ENCODE measurements at regions not wholly inside any gene's neighbourhood (a gene's known extent, or its start where the extent isn't known, plus 50 kb on each side); places are given as distances from the start of the nearest gene placed in this dataset.
"Not testable (repeated sequence)": the region's sequence is repeated elsewhere in the genome, so short reads cannot be mapped to it uniquely, and the experiment has no call there.

- not testable (repeated sequence) for H3K36me3 ChIP-seq, H3K4me3 ChIP-seq
These were observed 653.4 kb downstream of the TGIF2LX start for GRCh38 chrX:90575155-90575554.

DNA sequence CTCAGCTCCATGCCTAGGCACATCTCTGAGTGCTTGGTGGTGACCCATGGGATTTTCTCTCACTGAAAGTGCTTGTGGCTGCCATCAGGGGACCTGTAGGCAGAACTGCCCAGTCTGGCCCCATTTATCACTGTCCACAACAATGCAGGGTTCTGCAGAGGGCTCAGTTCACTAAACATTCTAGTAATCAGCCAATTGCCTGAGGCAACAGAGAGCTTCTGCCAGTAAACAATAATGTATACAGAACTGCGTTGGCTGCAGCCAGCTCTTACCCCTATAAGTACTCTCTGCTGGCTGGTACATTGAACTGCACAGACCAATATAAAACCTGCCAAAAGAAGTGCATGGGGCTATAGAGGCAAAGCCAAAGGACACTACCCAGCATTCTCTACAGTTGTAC, 680.2 kb downstream of the TGIF2LX start:
- H3K4me3 ChIP-seq; H3K27me3 ChIP-seq; H3K27ac ChIP-seq; H3K9me3 ChIP-seq (ENCODE audit: low read depth); H3K36me3 ChIP-seq; H3K4me1 ChIP-seq (ENCODE audit: low read depth); DNase-seq (ENCODE audit: low read depth in 1 of 2, low spot score in 1 of 2): not testable (repeated sequence)

More at GRCh38 chrX:90575155-90575554, 653.4 kb downstream of the TGIF2LX start:
- H3K27ac ChIP-seq; H3K4me1 ChIP-seq (ENCODE audit: low read depth); DNase-seq (ENCODE audit: low read depth in 1 of 2, low spot score in 1 of 2); H3K9me3 ChIP-seq (ENCODE audit: low read depth); H3K27me3 ChIP-seq: not testable (repeated sequence)

GRCh38 chrX:90605736-90606135, 684.0 kb downstream of the TGIF2LX start:
- not testable (repeated sequence) for DNase-seq (ENCODE audit: low read depth in 1 of 2, low spot score in 1 of 2); H3K36me3 ChIP-seq; H3K4me1 ChIP-seq (ENCODE audit: low read depth); H3K27ac ChIP-seq; H3K9me3 ChIP-seq (ENCODE audit: low read depth); H3K4me3 ChIP-seq; H3K27me3 ChIP-seq

GRCh38 chrX:90617710-90618325, 696.1 kb downstream of the TGIF2LX start:
- Histone ChIP-seq H3K36me3 (no peaks in the 10 kb centered on the region), H3K4me3 (no peak overlapping the region), H3K9me3 (ENCODE audit: low read depth) (no peaks in the 10 kb centered on the region), H3K4me1 (ENCODE audit: low read depth) (no peaks in the 10 kb centered on the region), H3K27ac (no peak overlapping the region), H3K27me3 (no peaks in the 10 kb centered on the region)
- TF ChIP-seq, protein P1, sequence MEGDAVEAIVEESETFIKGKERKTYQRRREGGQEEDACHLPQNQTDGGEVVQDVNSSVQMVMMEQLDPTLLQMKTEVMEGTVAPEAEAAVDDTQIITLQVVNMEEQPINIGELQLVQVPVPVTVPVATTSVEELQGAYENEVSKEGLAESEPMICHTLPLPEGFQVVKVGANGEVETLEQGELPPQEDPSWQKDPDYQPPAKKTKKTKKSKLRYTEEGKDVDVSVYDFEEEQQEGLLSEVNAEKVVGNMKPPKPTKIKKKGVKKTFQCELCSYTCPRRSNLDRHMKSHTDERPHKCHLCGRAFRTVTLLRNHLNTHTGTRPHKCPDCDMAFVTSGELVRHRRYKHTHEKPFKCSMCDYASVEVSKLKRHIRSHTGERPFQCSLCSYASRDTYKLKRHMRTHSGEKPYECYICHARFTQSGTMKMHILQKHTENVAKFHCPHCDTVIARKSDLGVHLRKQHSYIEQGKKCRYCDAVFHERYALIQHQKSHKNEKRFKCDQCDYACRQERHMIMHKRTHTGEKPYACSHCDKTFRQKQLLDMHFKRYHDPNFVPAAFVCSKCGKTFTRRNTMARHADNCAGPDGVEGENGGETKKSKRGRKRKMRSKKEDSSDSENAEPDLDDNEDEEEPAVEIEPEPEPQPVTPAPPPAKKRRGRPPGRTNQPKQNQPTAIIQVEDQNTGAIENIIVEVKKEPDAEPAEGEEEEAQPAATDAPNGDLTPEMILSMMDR (IDR thresholded peaks at IDR 0.05; ENCODE audit: low read depth, low read length) = no peak
- DNase-seq (ENCODE audit: low read depth in 1 of 2, low spot score in 1 of 2) = no peak

DNA sequence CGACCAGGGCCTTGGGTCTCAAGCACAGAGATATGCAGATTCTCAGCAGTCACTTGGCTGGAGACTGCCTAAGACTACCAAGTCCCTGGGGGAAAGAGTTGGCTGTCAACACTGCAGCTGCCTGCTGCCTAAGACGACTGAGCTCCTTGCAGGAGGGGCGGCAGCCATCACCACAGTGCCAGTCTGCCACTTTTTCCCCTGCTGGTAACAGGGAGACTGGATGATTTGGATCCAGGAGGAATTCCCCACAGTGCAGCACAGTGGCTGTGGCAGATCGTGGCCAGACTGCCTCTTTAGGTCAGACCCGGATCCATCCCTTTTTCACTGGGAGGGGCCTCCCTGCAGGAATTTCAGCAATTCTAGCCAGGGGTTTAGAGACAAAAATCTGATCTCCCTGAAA, 743.5 kb downstream of the TGIF2LX start:
- not testable (repeated sequence) for H3K4me1 ChIP-seq (ENCODE audit: low read depth); H3K27ac ChIP-seq; H3K9me3 ChIP-seq (ENCODE audit: low read depth); H3K36me3 ChIP-seq; H3K27me3 ChIP-seq; H3K4me3 ChIP-seq
- peak in 1 of 2 donors; percentile 2 for DNase-seq (ENCODE audit: low read depth in 1 of 2, low spot score in 1 of 2)

- not testable (repeated sequence) for H3K4me3 ChIP-seq; H3K9me3 ChIP-seq (ENCODE audit: low read depth); H3K27me3 ChIP-seq; H3K27ac ChIP-seq; DNase-seq (ENCODE audit: low read depth in 1 of 2, low spot score in 1 of 2); H3K4me1 ChIP-seq (ENCODE audit: low read depth); H3K36me3 ChIP-seq
These were observed 721.1 kb upstream of the PABPC5 start for GRCh38 chrX:90713552-90713951.

GRCh38 chrX:90737555-90737954, 697.1 kb upstream of the PABPC5 start:
- not testable (repeated sequence) for DNase-seq (ENCODE audit: low read depth in 1 of 2, low spot score in 1 of 2); H3K27me3 ChIP-seq; H3K9me3 ChIP-seq (ENCODE audit: low read depth)

GRCh38 chrX:90757619-90758018, 677.0 kb upstream of the PABPC5 start:
- not testable (repeated sequence) for H3K36me3 ChIP-seq; H3K9me3 ChIP-seq (ENCODE audit: low read depth); H3K4me3 ChIP-seq; H3K27ac ChIP-seq; H3K27me3 ChIP-seq; DNase-seq (ENCODE audit: low read depth in 1 of 2, low spot score in 1 of 2); H3K4me1 ChIP-seq (ENCODE audit: low read depth)

More at GRCh38 chrX:90737555-90737954, 697.1 kb upstream of the PABPC5 start:
- not testable (repeated sequence) for H3K36me3 ChIP-seq; H3K4me1 ChIP-seq (ENCODE audit: low read depth); H3K4me3 ChIP-seq; H3K27ac ChIP-seq

DNA sequence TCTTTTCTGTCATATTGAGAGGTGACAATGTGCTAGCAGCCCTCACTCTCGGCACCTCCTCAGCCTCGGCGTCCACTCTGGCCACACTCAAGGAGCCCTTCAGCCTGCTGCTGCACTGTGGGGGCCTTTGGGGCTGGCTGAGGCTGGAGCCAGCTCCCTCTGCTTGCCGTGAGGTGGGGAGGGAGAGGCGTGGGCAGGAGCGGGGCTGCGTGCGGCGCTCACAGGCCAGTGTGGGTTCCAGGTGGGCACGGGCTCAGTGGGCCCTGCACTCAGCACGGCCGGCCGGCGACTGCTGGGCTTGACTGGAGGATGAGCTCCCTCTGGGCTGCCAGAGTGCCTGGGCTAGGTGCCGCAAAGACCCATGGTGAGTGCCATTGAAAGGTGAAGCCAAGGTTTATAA, 669.2 kb upstream of the PABPC5 start:
- not testable (repeated sequence) for H3K27ac ChIP-seq; H3K27me3 ChIP-seq; H3K4me1 ChIP-seq (ENCODE audit: low read depth); H3K4me3 ChIP-seq; H3K9me3 ChIP-seq (ENCODE audit: low read depth); H3K36me3 ChIP-seq; DNase-seq (ENCODE audit: low read depth in 1 of 2, low spot score in 1 of 2)

GRCh38 chrX:90780286-90780789, 654.3 kb upstream of the PABPC5 start:
- not testable (repeated sequence) for H3K4me1 ChIP-seq (ENCODE audit: low read depth); H3K36me3 ChIP-seq; H3K9me3 ChIP-seq (ENCODE audit: low read depth); H3K4me3 ChIP-seq; H3K27ac ChIP-seq; H3K27me3 ChIP-seq; DNase-seq (ENCODE audit: low read depth in 1 of 2, low spot score in 1 of 2)
